MCF 10A (cell line): ENCODE measurements at regions not wholly inside any gene's neighbourhood (a gene's known extent, or its start where the extent isn't known, plus 50 kb on each side); places are given as distances from the start of the nearest gene placed in this dataset.

Experiments
- BruUV-seq: library from RNA; stranded (reverse); fragments of 400-500 nt; replicated peaks from 2 replicates; lab custom pipeline; 2021; lab: Mats Ljungman, UMichigan
- CTCF ChIA-PET: fragments of 300-600 bp; sonication (Branson Sonifier 250); formaldehyde crosslinking; extraction: SDS; loops from one replicate; lab custom pipeline; 2021; ENCODE audit warnings: antibody characterized with exemption, inconsistent platforms; lab: Yijun Ruan, JAX
- POLR2A ChIA-PET: fragments of 300-600, 350-650 bp; sonication (Branson Sonifier 250); formaldehyde crosslinking; extraction: SDS; loops from one replicate; lab custom pipeline; 2020; ENCODE audit warnings: antibody characterized with exemption, inconsistent platforms; lab: Yijun Ruan, JAX
- DNase-seq: peaks from one replicate; pipeline ENCODE4 v3.0.0-alpha.2; 2018; ENCODE audit not compliant: unreplicated experiment
- H3K27ac Mint-ChIP-seq: one replicate; pipeline ENCODE4 v1.8.0; 2022; ENCODE audit warnings: mild to moderate bottlenecking, low read depth, mixed read lengths; ENCODE audit not compliant: unreplicated experiment
- H3K27me3 Mint-ChIP-seq: one replicate; pipeline ENCODE4 v1.8.0; 2022; ENCODE audit warnings: mixed read lengths; ENCODE audit not compliant: insufficient read depth, unreplicated experiment
- H3K36me3 Mint-ChIP-seq: one replicate; pipeline ENCODE4 v1.8.0; 2022; ENCODE audit warnings: mild to moderate bottlenecking, moderate library complexity, mixed read lengths; ENCODE audit not compliant: insufficient read depth, unreplicated experiment
- H3K4me1 Mint-ChIP-seq: one replicate; pipeline ENCODE4 v1.8.0; 2022; ENCODE audit warnings: mixed read lengths; ENCODE audit not compliant: insufficient read depth, unreplicated experiment
- H3K4me3 Mint-ChIP-seq: one replicate; pipeline ENCODE4 v1.8.0; 2022; ENCODE audit warnings: mild to moderate bottlenecking, moderate library complexity, mixed read lengths; ENCODE audit not compliant: unreplicated experiment
- H3K9me3 Mint-ChIP-seq: one replicate; pipeline ENCODE4 v1.8.0; 2022; ENCODE audit warnings: mixed read lengths; ENCODE audit not compliant: unreplicated experiment
- CTCF ChIP-seq: fragments of 200-600 bp; IDR thresholded peaks from one replicate; pipeline ENCODE4 v1.8.0; 2022; ENCODE audit warnings: antibody characterized with exemption, mild to moderate bottlenecking; ENCODE audit not compliant: unreplicated experiment
- intact Hi-C: fragments of 100-400 bp; cut with micrococcal nuclease; formaldehyde crosslinking; loops from 2 replicates; pipeline ENCODE4 v1.14.1; 2022

DNA sequence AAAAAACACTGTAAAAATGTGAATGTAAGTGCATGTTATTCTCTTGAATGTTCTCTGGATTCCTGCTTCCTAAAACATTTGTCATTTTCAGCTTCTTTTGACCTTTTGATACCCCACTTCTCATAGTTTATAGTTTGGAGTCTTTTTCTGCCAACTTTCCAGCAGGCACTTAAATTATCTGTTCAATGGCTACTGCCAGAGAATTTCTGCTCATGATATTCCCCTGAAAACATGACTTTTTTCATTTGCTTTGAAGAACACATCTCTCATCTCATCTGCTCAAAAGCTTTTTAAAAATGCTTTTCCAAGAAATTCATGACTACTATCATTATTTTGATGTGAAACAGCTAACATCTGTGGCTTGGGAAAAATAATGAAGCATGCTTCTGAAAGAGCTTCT, 269.7 kb upstream of the PCDH7 start:
- Mint-ChIP-seq H3K4me1 (no peaks in the 10 kb centered on the region), H3K36me3 (peaks cover 7% of the 10 kb centered on the region), H3K4me3 (no peak overlapping the region), H3K27me3 (no peaks in the 10 kb centered on the region), H3K27ac (no peak overlapping the region), H3K9me3 (peaks cover 10% of the 10 kb centered on the region)
- intact Hi-C loops, result no loop called here
- no peak for TF ChIP-seq CTCF
- ChIA-PET CTCF (interaction anchor here (0.7 kb wide), 1 partner anchor 236 kb away, joined by 3 read pairs; no protein-coding TSS in a partner anchor), POLR2A (no interaction called here)
- DNase-seq, result no peak
- no TSS peak for BruUV-seq

DNA sequence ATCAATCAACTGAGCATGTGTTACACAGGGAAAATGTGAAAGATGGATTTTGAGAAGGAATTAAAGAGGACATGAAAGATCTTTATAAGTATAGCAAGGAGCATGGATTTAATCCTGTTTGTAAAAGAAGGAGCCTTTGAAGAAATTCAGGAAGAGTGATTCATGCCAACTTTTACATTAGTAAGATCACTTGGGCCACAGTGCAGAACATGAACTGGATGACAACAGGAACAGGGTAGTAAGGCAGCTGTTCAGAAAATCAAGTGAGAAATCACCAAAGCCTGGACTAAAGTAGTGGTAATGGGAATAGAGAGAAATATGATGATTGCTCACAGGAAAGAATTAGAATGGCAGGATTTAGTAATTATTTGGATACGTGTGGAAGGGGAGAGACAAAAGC, 265.7 kb upstream of the PCDH7 start:
- DNase-seq, result no peak
- BruUV-seq, result no TSS peak
- intact Hi-C loops, result no loop called here
- H3K27me3 Mint-ChIP-seq, result no peaks in the 10 kb centered on the region
- H3K36me3 Mint-ChIP-seq, result peaks cover 7% of the 10 kb centered on the region
- no peak overlapping the region for H3K27ac Mint-ChIP-seq
- ChIA-PET POLR2A (no interaction called here), CTCF (no interaction called here)
- H3K4me3 Mint-ChIP-seq, result no peak overlapping the region
- H3K9me3 Mint-ChIP-seq, result peaks cover 10% of the 10 kb centered on the region
- no peak for TF ChIP-seq CTCF
- H3K4me1 Mint-ChIP-seq, result no peaks in the 10 kb centered on the region

- no peaks in the 10 kb centered on the region for H3K27me3 Mint-ChIP-seq
- TF ChIP-seq CTCF, result no peak
- CTCF ChIA-PET, result no interaction called here
- no peak overlapping the region for H3K27ac Mint-ChIP-seq
- peaks cover 10% of the 10 kb centered on the region for H3K9me3 Mint-ChIP-seq
- intact Hi-C loops, result no loop called here
- BruUV-seq, result no TSS peak
- no peaks in the 10 kb centered on the region for H3K4me1 Mint-ChIP-seq
- POLR2A ChIA-PET, result no interaction called here
- DNase-seq, result no peak
- peaks cover 7% of the 10 kb centered on the region for H3K36me3 Mint-ChIP-seq
- no peak overlapping the region for H3K4me3 Mint-ChIP-seq
These were observed 263.5 kb upstream of the PCDH7 start for GRCh38 chr4:30456716-30457115.

- no TSS peak for BruUV-seq
- TF ChIP-seq CTCF, result no peak
- Mint-ChIP-seq H3K27ac (no peak overlapping the region), H3K27me3 (no peaks in the 10 kb centered on the region), H3K4me3 (no peak overlapping the region), H3K9me3 (no peaks in the 10 kb centered on the region), H3K36me3 (no peaks in the 10 kb centered on the region), H3K4me1 (no peaks in the 10 kb centered on the region)
- ChIA-PET CTCF (interaction anchor here (0.6 kb wide), 1 partner anchor 48 kb away, joined by 3 read pairs; no protein-coding TSS in a partner anchor), POLR2A (no interaction called here)
- no peak for DNase-seq
- intact Hi-C loops, result no loop called here
These were observed 259.4 kb upstream of the PCDH7 start for GRCh38 chr4:30460818-30461217.
